ENCODE measurements at regions not wholly inside any gene's neighbourhood (a gene's known extent, or its start where the extent isn't known, plus 50 kb on each side); places are given as distances from the start of the nearest gene placed in this dataset.

DNA sequence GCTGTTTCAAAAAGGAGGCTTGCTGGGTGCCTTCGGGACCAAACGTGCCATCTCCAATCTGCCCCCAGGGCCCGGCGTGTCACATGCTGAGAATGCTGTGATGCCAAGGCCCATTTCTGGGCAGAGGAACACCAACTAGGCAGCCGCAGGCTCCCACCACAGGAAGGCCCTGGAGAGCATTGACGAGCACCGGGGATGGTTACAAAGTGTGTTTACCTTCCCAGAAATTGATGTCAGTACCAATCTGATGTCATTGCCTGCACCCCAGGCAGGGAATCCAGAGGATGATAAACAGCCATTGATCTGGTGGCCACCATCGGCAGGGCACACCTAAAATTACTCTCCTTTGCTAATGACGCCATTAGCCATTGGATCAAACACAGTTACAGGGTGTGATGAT lies 418.1 kb upstream of the CDH5 start:
- no peak overlapping the region for H3K23ac ChIP-seq (ENCODE audit: low read depth, low read length)
- WGBS, 2 experiments (ENCODE audit: extremely low coverage in 2 of 2, insufficient read length in 1 of 2), result 90% methylated on average over 2 of the region's 9 CpGs; no CpG with 5 or more reads in 1 of the 2 experiments
- no peaks in the 10 kb centered on the region for H4K20me1 ChIP-seq (ENCODE audit: insufficient read depth, low read length)
- H3K4me2 ChIP-seq (ENCODE audit: low read depth, low read length), result no peak overlapping the region
- in situ Hi-C loops (cut with MboI; ENCODE audit: low sequenced_read_pairs), result no loop called here
- no peak overlapping the region for H3K18ac ChIP-seq (ENCODE audit: low read depth, low read length)
- H2BK20ac ChIP-seq (ENCODE audit: low read depth, low read length), result no peak overlapping the region
- ChIA-PET POLR2A (ENCODE audit: unreplicated experiment) (no interaction called here), CTCF (no interaction called here)
- H3K4me3 ChIP-seq (ENCODE audit: insufficient read depth, low read depth, low read length), result no peak overlapping the region
- no peak for ATAC-seq (ENCODE audit: low read depth)
- intact Hi-C loops (cut with micrococcal nuclease), result no loop called here
- H4K91ac ChIP-seq (ENCODE audit: insufficient read depth, low read depth, low read length), result no peak overlapping the region
- H3K4ac ChIP-seq (ENCODE audit: low read depth, low read length), result no peak overlapping the region
- H4K5ac ChIP-seq (ENCODE audit: low read depth, low read length), result no peak overlapping the region
- no peaks in the 10 kb centered on the region for H3K36me3 ChIP-seq (ENCODE audit: control insufficient read depth, insufficient read depth, low read length)
- H2AFZ ChIP-seq (replicated peaks; ENCODE audit: low read length, poor library complexity), result no peak overlapping the region
- H3K14ac ChIP-seq (replicated peaks; ENCODE audit: low read depth, low read length), result no peak overlapping the region
- H3K27ac ChIP-seq (ENCODE audit: insufficient read depth, low read length), result no peak overlapping the region
- H2AK5ac ChIP-seq (ENCODE audit: low read depth, low read length), result no peak overlapping the region
- H3K79me1 ChIP-seq (ENCODE audit: low read depth in 1 of 2, low read length in 2 of 2), result no peaks in the 10 kb centered on the region
- no peaks in the 10 kb centered on the region for H3K4me1 ChIP-seq (ENCODE audit: control insufficient read depth, insufficient read depth, low read length)
- TF ChIP-seq POLR2A (IDR thresholded peaks at IDR 0.05; ENCODE audit: low read depth, low read length) (no peak), NFE2L2 (IDR thresholded peaks at IDR 0.05; ENCODE audit: low read depth, low read length) (no peak), RCOR1 (IDR thresholded peaks at IDR 0.05; ENCODE audit: insufficient replicate concordance, low read length) (no peak), SMC3 (IDR thresholded peaks at IDR 0.05; ENCODE audit: low read depth, low read length) (no peak), FOS (IDR thresholded peaks at IDR 0.05; ENCODE audit: low read depth, low read length) (no peak), RFX5 (IDR thresholded peaks at IDR 0.05; ENCODE audit: low read depth, low read length) (no peak), MAFK (IDR thresholded peaks at IDR 0.05; ENCODE audit: low read depth, low read length) (no peak), RAD21 (IDR thresholded peaks at IDR 0.05; ENCODE audit: low read length) (no peak), MXI1 (IDR thresholded peaks at IDR 0.05; ENCODE audit: borderline replicate concordance, low read depth, low read length) (no peak), BHLHE40 (IDR thresholded peaks at IDR 0.05; ENCODE audit: low read depth, low read length) (no peak), CEBPB (IDR thresholded peaks at IDR 0.05; ENCODE audit: low read depth, low read length) (no peak)
- TF ChIP-seq, protein P1, sequence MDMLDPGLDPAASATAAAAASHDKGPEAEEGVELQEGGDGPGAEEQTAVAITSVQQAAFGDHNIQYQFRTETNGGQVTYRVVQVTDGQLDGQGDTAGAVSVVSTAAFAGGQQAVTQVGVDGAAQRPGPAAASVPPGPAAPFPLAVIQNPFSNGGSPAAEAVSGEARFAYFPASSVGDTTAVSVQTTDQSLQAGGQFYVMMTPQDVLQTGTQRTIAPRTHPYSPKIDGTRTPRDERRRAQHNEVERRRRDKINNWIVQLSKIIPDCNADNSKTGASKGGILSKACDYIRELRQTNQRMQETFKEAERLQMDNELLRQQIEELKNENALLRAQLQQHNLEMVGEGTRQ (IDR thresholded peaks at IDR 0.05; ENCODE audit: low read depth, low read length), result no peak
- TF ChIP-seq, protein P2, sequence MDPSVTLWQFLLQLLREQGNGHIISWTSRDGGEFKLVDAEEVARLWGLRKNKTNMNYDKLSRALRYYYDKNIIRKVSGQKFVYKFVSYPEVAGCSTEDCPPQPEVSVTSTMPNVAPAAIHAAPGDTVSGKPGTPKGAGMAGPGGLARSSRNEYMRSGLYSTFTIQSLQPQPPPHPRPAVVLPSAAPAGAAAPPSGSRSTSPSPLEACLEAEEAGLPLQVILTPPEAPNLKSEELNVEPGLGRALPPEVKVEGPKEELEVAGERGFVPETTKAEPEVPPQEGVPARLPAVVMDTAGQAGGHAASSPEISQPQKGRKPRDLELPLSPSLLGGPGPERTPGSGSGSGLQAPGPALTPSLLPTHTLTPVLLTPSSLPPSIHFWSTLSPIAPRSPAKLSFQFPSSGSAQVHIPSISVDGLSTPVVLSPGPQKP (IDR thresholded peaks at IDR 0.05; ENCODE audit: borderline replicate concordance, low read depth, low read length), result no peak
- TF ChIP-seq, protein P3, sequence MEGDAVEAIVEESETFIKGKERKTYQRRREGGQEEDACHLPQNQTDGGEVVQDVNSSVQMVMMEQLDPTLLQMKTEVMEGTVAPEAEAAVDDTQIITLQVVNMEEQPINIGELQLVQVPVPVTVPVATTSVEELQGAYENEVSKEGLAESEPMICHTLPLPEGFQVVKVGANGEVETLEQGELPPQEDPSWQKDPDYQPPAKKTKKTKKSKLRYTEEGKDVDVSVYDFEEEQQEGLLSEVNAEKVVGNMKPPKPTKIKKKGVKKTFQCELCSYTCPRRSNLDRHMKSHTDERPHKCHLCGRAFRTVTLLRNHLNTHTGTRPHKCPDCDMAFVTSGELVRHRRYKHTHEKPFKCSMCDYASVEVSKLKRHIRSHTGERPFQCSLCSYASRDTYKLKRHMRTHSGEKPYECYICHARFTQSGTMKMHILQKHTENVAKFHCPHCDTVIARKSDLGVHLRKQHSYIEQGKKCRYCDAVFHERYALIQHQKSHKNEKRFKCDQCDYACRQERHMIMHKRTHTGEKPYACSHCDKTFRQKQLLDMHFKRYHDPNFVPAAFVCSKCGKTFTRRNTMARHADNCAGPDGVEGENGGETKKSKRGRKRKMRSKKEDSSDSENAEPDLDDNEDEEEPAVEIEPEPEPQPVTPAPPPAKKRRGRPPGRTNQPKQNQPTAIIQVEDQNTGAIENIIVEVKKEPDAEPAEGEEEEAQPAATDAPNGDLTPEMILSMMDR (conservative IDR thresholded peaks at IDR 0.05; ENCODE audit: low read depth, low read length), result no peak
- dilution Hi-C loops (cut with HindIII; ENCODE audit: low sequenced_read_pairs, unreplicated experiment), result no loop called here
- DNase-seq, result no peak
- no peak overlapping the region for H4K8ac ChIP-seq (ENCODE audit: low read depth in 2 of 2, low read length in 2 of 2)
- H2BK5ac ChIP-seq (ENCODE audit: low read depth, low read length, poor library complexity, severe bottlenecking), result no peak overlapping the region
- no peaks in the 10 kb centered on the region for H3K9me1 ChIP-seq (ENCODE audit: insufficient read depth, low read length)
- no peak overlapping the region for H2BK120ac ChIP-seq (ENCODE audit: low read depth, low read length)
- H3K9me3 ChIP-seq (ENCODE audit: control insufficient read depth, insufficient read depth, low read length), result no peaks in the 10 kb centered on the region
- no peak overlapping the region for H2AK9ac ChIP-seq (replicated peaks; ENCODE audit: low read depth, low read length, poor library complexity)
- BruUV-seq (replicated peaks), result no TSS peak
- no peak overlapping the region for H3K9ac ChIP-seq (ENCODE audit: low read depth, low read length)
- no peak overlapping the region for H2BK15ac ChIP-seq (ENCODE audit: low read depth, low read length)
- H3K56ac ChIP-seq (ENCODE audit: extremely low read depth, insufficient read depth, low read length), result no peak overlapping the region
- H3K27me3 ChIP-seq (ENCODE audit: control insufficient read depth, insufficient read depth, low read length), result peaks cover 13% of the 10 kb centered on the region
